Fibroblast of lung (primary cell): ENCODE measurements at regions not wholly inside any gene's neighbourhood (a gene's known extent, or its start where the extent isn't known, plus 50 kb on each side); places are given as distances from the start of the nearest gene placed in this dataset.

Experiments
- EZH2 ChIP-seq: IDR thresholded peaks from 2 replicates; pipeline ENCODE4 v1.5.1; 2012; ENCODE audit warnings: low read length, control low read depth, mild to moderate bottlenecking; ENCODE audit errors: missing control alignments
- TF ChIP-seq, protein P1 (sequence below), 2 donors: IDR thresholded peaks in 1 of 2; conservative IDR thresholded peaks in 1 of 2; 1 replicate in 1 of 2; 2 replicates in 1 of 2; pipeline ENCODE4 v1.5.1; 2011 to 2012; ENCODE audit warnings: low read length in 2 of 2, control low read depth in 1 of 2, inconsistent platforms in 1 of 2, low read depth in 1 of 2, mild to moderate bottlenecking in 1 of 2

DNA sequence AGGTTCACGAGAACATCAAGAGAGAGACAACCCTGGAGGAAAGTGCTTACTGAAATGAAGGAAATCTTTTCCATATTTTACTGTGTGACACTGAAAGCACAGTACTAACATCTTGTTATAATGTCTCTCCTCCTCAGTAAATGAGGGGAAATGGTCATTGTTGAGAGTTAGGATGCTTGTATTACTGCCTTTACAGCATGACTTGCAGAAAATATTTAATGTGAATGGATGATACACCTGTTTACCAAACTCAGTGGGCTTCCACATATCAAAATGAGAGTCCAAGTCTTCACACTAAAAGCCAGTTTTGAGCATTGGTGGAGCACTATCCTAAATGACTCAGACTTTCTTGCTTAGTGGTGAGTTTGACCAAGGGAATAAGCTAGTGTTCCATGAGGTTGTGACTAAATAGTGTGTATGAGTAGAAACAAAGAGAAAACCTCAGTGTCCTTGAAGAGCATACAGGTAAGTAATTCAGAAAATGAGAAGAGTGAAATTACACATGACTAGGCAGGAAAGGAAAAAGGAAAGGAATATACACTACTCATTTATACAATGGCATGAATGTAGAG lies 930.7 kb upstream of the CELF4 start:
- TF ChIP-seq, protein P1, sequence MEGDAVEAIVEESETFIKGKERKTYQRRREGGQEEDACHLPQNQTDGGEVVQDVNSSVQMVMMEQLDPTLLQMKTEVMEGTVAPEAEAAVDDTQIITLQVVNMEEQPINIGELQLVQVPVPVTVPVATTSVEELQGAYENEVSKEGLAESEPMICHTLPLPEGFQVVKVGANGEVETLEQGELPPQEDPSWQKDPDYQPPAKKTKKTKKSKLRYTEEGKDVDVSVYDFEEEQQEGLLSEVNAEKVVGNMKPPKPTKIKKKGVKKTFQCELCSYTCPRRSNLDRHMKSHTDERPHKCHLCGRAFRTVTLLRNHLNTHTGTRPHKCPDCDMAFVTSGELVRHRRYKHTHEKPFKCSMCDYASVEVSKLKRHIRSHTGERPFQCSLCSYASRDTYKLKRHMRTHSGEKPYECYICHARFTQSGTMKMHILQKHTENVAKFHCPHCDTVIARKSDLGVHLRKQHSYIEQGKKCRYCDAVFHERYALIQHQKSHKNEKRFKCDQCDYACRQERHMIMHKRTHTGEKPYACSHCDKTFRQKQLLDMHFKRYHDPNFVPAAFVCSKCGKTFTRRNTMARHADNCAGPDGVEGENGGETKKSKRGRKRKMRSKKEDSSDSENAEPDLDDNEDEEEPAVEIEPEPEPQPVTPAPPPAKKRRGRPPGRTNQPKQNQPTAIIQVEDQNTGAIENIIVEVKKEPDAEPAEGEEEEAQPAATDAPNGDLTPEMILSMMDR (conservative IDR thresholded peaks at IDR 0.05 in 1 of 2, IDR thresholded peaks at IDR 0.05 in 1 of 2; ENCODE audit: low read depth in 1 of 2, low read length in 2 of 2) = no peak
- TF ChIP-seq EZH2 = no peak
